LNCAP (cell line): ENCODE measurements at regions not wholly inside any gene's neighbourhood (a gene's known extent, or its start where the extent isn't known, plus 50 kb on each side); places are given as distances from the start of the nearest gene placed in this dataset.
A peak's percentile ranks its signal among the peaks of the same experiment; 100 is the strongest.

Source experiments
- TF ChIP-seq, protein P1 (sequence below): fragments of 450-650 bp; IDR thresholded peaks from 2 replicates; pipeline ENCODE4 v1.5.1; 2017; ENCODE audit warnings: mild to moderate bottlenecking

- TF ChIP-seq, protein P1, sequence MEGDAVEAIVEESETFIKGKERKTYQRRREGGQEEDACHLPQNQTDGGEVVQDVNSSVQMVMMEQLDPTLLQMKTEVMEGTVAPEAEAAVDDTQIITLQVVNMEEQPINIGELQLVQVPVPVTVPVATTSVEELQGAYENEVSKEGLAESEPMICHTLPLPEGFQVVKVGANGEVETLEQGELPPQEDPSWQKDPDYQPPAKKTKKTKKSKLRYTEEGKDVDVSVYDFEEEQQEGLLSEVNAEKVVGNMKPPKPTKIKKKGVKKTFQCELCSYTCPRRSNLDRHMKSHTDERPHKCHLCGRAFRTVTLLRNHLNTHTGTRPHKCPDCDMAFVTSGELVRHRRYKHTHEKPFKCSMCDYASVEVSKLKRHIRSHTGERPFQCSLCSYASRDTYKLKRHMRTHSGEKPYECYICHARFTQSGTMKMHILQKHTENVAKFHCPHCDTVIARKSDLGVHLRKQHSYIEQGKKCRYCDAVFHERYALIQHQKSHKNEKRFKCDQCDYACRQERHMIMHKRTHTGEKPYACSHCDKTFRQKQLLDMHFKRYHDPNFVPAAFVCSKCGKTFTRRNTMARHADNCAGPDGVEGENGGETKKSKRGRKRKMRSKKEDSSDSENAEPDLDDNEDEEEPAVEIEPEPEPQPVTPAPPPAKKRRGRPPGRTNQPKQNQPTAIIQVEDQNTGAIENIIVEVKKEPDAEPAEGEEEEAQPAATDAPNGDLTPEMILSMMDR: no peak
Observed at GRCh38 chr1:50358962-50359361, 64.3 kb downstream of the DMRTA2 start.

- TF ChIP-seq, protein P1: no peak
Observed at GRCh38 chr1:50357186-50357585, 66.1 kb downstream of the DMRTA2 start.

- TF ChIP-seq, protein P1: no peak
Observed at GRCh38 chr1:50354813-50355212, 68.4 kb downstream of the DMRTA2 start.

- TF ChIP-seq, protein P1: no peak
Observed at GRCh38 chr1:50352428-50352827, 70.8 kb downstream of the DMRTA2 start.

GRCh38 chr1:50350868-50351267 lies 72.4 kb downstream of the DMRTA2 start:
- TF ChIP-seq, protein P1: no peak

DNA sequence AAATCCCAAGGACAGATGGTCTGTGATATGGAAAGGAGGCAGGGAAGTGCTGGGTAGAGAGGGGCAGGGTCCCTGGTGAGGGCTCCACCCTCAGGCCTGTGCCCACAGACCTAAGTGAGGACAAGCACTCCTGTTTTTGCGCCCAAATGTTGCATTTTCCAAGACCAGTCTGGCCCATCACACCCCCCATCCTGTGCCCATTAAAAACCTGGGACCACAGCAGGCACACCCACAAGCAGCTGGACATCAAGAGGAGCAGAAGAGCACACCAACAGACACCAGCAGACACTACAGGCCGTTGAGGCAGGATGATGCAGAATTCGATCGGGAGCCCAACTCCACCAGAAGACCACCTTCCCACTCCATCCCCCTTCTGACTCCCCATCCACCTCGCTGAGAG lies 72.8 kb downstream of the DMRTA2 start:
- TF ChIP-seq, protein P1: no peak

- TF ChIP-seq, protein P1: no peak
Observed at GRCh38 chr1:50349242-50349565, 74.0 kb downstream of the DMRTA2 start.

- TF ChIP-seq, protein P1: peak; percentile 79
Observed at GRCh38 chr1:50348449-50349241, 74.6 kb downstream of the DMRTA2 start.
